Right lobe of liver (tissue), 4 donors: ENCODE measurements at regions not wholly inside any gene's neighbourhood (a gene's known extent, or its start where the extent isn't known, plus 50 kb on each side); places are given as distances from the start of the nearest gene placed in this dataset.

Source experiments
- CTCF ChIP-seq, 4 donors: fragments of 200-600 bp in 3 of 4; fragments of 450-650 bp in 1 of 4; IDR thresholded peaks; one replicate each; pipeline versions ENCODE4 v1.5.1 to v1.8.0; 2016 to 2022; ENCODE audit warnings: antibody characterized with exemption in 4 of 4, mild to moderate bottlenecking in 2 of 4
- POLR2A ChIP-seq: fragments of 450-650 bp; IDR thresholded peaks from one replicate; pipeline ENCODE4 v1.6.1; 2017; ENCODE audit warnings: antibody characterized with exemption, mild to moderate bottlenecking
- donor health status: DM: no; HTN: no; CAD: no.
- donor health status: DM: no; HTN: no; CAD: no.
- donor health status: DM: no; HTN: yes; CAD: no.

- TF ChIP-seq CTCF (IDR thresholded peaks at IDR 0.05): no peak
- TF ChIP-seq POLR2A: no peak
These were observed 139.0 kb downstream of the HERPUD2 start for GRCh38 chr7:35555934-35556333.
